ENCODE measurements at regions not wholly inside any gene's neighbourhood (a gene's known extent, or its start where the extent isn't known, plus 50 kb on each side); places are given as distances from the start of the nearest gene placed in this dataset.

DNA sequence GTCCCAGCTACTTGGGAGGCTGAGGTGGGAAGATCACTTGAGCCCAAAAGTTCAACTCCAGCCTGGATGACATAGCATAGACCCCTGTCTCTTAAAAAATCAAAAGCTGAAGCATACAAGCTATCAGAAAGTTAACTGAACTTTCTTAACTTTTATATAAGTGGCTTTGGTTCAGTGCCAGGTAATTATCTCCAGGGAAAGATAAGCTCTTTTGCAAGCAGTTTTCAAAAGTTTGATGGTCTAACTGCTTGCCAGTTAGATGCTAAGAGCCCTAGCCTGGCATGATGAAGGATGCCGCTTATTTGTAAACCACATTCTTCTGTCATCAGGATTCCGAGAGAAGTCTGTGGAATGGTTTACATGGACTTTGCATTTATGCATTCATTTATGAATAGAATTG is 409.1 kb downstream of the AEBP2 start:
- intact Hi-C loops (cut with micrococcal nuclease): no loop called here
- no peak overlapping the region for H3K27ac ChIP-seq (ENCODE audit: low read depth, low read length)
- ChIA-PET POLR2A (no interaction called here), RAD21 (ENCODE audit: low non-redundant PET in 1 of 2, low total read pairs in 2 of 2, uncharacterized antibody in 2 of 2, unreplicated experiment in 2 of 2) (no interaction called here), CTCF (no interaction called here)
- H3K27me3 ChIP-seq (ENCODE audit: insufficient read depth, low read length): no peaks in the 10 kb centered on the region
- no peak overlapping the region for H3K4me2 ChIP-seq (ENCODE audit: low read length)
- H3K9me3 ChIP-seq (ENCODE audit: control insufficient read depth in 1 of 2, insufficient read depth in 1 of 2, low read depth in 1 of 2, low read length in 2 of 2): no peaks in the 10 kb centered on the region
- DNase-seq (ENCODE audit: low read depth, low spot score) (no peak), ATAC-seq (no peak)
- H3K9me2 ChIP-seq (ENCODE audit: insufficient read depth): no peaks in the 10 kb centered on the region
- BruUV-seq (replicated peaks): no TSS peak
- H3K36me3 ChIP-seq (ENCODE audit: control insufficient read depth in 1 of 2, insufficient read depth in 2 of 2, low read length in 2 of 2): no peaks in the 10 kb centered on the region
- H2AFZ ChIP-seq (ENCODE audit: low read depth, low read length, poor library complexity, severe bottlenecking): no peak overlapping the region
- H3K9ac ChIP-seq (ENCODE audit: low read length): no peak overlapping the region
- H4K20me1 ChIP-seq (ENCODE audit: insufficient read depth): no peaks in the 10 kb centered on the region
- TF ChIP-seq, protein P1, sequence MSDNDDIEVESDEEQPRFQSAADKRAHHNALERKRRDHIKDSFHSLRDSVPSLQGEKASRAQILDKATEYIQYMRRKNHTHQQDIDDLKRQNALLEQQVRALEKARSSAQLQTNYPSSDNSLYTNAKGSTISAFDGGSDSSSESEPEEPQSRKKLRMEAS (IDR thresholded peaks at IDR 0.05): no peak
- TF ChIP-seq POLR2AphosphoS5 (IDR thresholded peaks at IDR 0.05; ENCODE audit: low read depth, low read length) (no peak), FOSL1 (IDR thresholded peaks at IDR 0.05; ENCODE audit: low read depth) (no peak), ZNF274 (IDR thresholded peaks at IDR 0.05; ENCODE audit: low read depth, low read length) (no peak), ELF1 (IDR thresholded peaks at IDR 0.05; ENCODE audit: borderline replicate concordance, low read depth) (no peak), YY1 (IDR thresholded peaks at IDR 0.05; ENCODE audit: extremely low read depth, insufficient replicate concordance, low read depth, low read length) (no peak), JUND (IDR thresholded peaks at IDR 0.05) (no peak), ZFX (IDR thresholded peaks at IDR 0.05) (no peak), SP1 (IDR thresholded peaks at IDR 0.05; ENCODE audit: low read depth) (no peak), EZH2phosphoT487 (IDR thresholded peaks at IDR 0.05; ENCODE audit: borderline replicate concordance) (no peak), CBX3 (IDR thresholded peaks at IDR 0.05; ENCODE audit: low read depth) (no peak), EZH2 (IDR thresholded peaks at IDR 0.05) (no peak), SRF (IDR thresholded peaks at IDR 0.05; ENCODE audit: low read depth) (no peak), POLR2A (IDR thresholded peaks at IDR 0.05; ENCODE audit: borderline replicate concordance, extremely low read depth, insufficient read depth, insufficient read length) (no peak), CEBPB (IDR thresholded peaks at IDR 0.05; ENCODE audit: low read depth) (no peak)
- TF ChIP-seq, protein P2, sequence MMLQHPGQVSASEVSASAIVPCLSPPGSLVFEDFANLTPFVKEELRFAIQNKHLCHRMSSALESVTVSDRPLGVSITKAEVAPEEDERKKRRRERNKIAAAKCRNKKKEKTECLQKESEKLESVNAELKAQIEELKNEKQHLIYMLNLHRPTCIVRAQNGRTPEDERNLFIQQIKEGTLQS (IDR thresholded peaks at IDR 0.05): no peak
- TF ChIP-seq, protein P3, sequence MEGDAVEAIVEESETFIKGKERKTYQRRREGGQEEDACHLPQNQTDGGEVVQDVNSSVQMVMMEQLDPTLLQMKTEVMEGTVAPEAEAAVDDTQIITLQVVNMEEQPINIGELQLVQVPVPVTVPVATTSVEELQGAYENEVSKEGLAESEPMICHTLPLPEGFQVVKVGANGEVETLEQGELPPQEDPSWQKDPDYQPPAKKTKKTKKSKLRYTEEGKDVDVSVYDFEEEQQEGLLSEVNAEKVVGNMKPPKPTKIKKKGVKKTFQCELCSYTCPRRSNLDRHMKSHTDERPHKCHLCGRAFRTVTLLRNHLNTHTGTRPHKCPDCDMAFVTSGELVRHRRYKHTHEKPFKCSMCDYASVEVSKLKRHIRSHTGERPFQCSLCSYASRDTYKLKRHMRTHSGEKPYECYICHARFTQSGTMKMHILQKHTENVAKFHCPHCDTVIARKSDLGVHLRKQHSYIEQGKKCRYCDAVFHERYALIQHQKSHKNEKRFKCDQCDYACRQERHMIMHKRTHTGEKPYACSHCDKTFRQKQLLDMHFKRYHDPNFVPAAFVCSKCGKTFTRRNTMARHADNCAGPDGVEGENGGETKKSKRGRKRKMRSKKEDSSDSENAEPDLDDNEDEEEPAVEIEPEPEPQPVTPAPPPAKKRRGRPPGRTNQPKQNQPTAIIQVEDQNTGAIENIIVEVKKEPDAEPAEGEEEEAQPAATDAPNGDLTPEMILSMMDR (IDR thresholded peaks at IDR 0.05 in 2 of 3, conservative IDR thresholded peaks at IDR 0.05 in 1 of 3; ENCODE audit: borderline replicate concordance in 1 of 3, insufficient read depth in 1 of 3, low read depth in 2 of 3, low read length in 2 of 3): no peak
- no peaks in the 10 kb centered on the region for H3K79me2 ChIP-seq (ENCODE audit: insufficient read depth, low read length)
- no peaks in the 10 kb centered on the region; a peak in 1 of 4 replicates for H3K4me1 ChIP-seq (ENCODE audit: control insufficient read depth in 1 of 2, insufficient read depth in 2 of 2, low read length in 2 of 2)
- H3K4me3 ChIP-seq (replicated peaks in 1 of 2; ENCODE audit: low read depth in 1 of 2, low read length in 2 of 2): no peak overlapping the region
